OCI-LY1 (cell line): ENCODE measurements at regions not wholly inside any gene's neighbourhood (a gene's known extent, or its start where the extent isn't known, plus 50 kb on each side); places are given as distances from the start of the nearest gene placed in this dataset.

Source experiments
- H2AFZ ChIP-seq: fragments of 200-600 bp; sonication (generic), shearing (Covaris generic); 2 replicates; pipeline ENCODE4 v1.6.0; 2014; ENCODE audit warnings: antibody characterized with exemption, mild to moderate bottlenecking, low read length
- H3F3A ChIP-seq: fragments of 200-600 bp; sonication (generic), shearing (Covaris generic); 2 replicates; pipeline ENCODE4 v1.6.0; 2014; ENCODE audit warnings: mild to moderate bottlenecking, antibody characterized with exemption, low read length, moderate library complexity; ENCODE audit not compliant: insufficient read depth
- H3K27ac ChIP-seq: fragments of 200-600 bp; sonication (generic); 2 replicates; pipeline ENCODE4 v1.5.1; 2014; ENCODE audit warnings: low read length, mixed run types, mild to moderate bottlenecking, low read depth; ENCODE audit not compliant: poor library complexity, severe bottlenecking
- H3K27me3 ChIP-seq: fragments of 200-600 bp; sonication (generic); 2 replicates; pipeline ENCODE4 v1.6.0; 2014; ENCODE audit warnings: antibody characterized with exemption, mild to moderate bottlenecking, low read length, moderate library complexity; ENCODE audit not compliant: insufficient read depth
- H3K36me3 ChIP-seq: fragments of 200-600 bp; sonication (generic); 2 replicates; pipeline ENCODE4 v1.6.1; 2014; ENCODE audit warnings: mild to moderate bottlenecking, antibody characterized with exemption, low read length, moderate library complexity, mixed read lengths; ENCODE audit not compliant: insufficient read depth
- H3K4me1 ChIP-seq: fragments of 200-600 bp; sonication (generic); 2 replicates; pipeline ENCODE4 v1.5.1; 2014; ENCODE audit warnings: mild to moderate bottlenecking, low read length, moderate library complexity; ENCODE audit not compliant: insufficient read depth, severe bottlenecking
- H3K4me2 ChIP-seq: fragments of 200-600 bp; sonication (generic), shearing (Covaris generic); 2 replicates; pipeline ENCODE4 v1.6.1; 2014; ENCODE audit warnings: low read length
- H3K4me3 ChIP-seq: fragments of 200-600 bp; sonication (generic); 2 replicates; pipeline ENCODE4 v1.5.1; 2014; ENCODE audit warnings: low read length, low read depth, mild to moderate bottlenecking, mixed read lengths; ENCODE audit not compliant: poor library complexity, severe bottlenecking
- H3K79me2 ChIP-seq: fragments of 200-600 bp; shearing (Covaris generic); 2 replicates; pipeline ENCODE4 v1.6.1; 2016; ENCODE audit warnings: mixed run types, low read length, mixed read lengths; ENCODE audit not compliant: insufficient read depth
- H3K9ac ChIP-seq: fragments of 200-600 bp; sonication (generic), shearing (Covaris generic); 2 replicates; pipeline ENCODE4 v1.6.1; 2014; ENCODE audit warnings: mild to moderate bottlenecking, low read length, mixed read lengths
- H3K9me2 ChIP-seq: fragments of 200-600 bp; sonication (generic), shearing (Covaris generic); 2 replicates; pipeline ENCODE4 v1.6.1; 2014; ENCODE audit warnings: low read depth, mild to moderate bottlenecking, low read length, mixed read lengths
- H3K9me3 ChIP-seq: fragments of 200-600 bp; shearing (Covaris generic); 2 replicates; pipeline ENCODE4 v1.6.1; 2014; ENCODE audit warnings: low read length, mixed read lengths
- H4K20me1 ChIP-seq: fragments of 200-600 bp; sonication (generic), shearing (Covaris generic); 2 replicates; pipeline ENCODE4 v1.6.0; 2016; ENCODE audit warnings: mild to moderate bottlenecking, low read length; ENCODE audit not compliant: insufficient read depth
- CTCF ChIP-seq: fragments of 200-600 bp; sonication (generic), shearing (Covaris generic); IDR thresholded peaks from 2 replicates; pipeline ENCODE4 v1.5.1; 2017; ENCODE audit warnings: mild to moderate bottlenecking, antibody characterized with exemption, low read length, moderate library complexity, mixed read lengths
- EZH2 ChIP-seq: fragments of 200-600 bp; sonication (generic), shearing (Covaris generic); IDR thresholded peaks from 2 replicates; pipeline ENCODE4 v1.8.0; 2017; ENCODE audit warnings: borderline replicate concordance, mixed run types, mild to moderate bottlenecking, antibody characterized with exemption, low read length, moderate library complexity, mixed read lengths

- H3K27me3 ChIP-seq: no peaks in the 10 kb centered on the region
- H3K4me1 ChIP-seq: no peaks in the 10 kb centered on the region
- no peaks in the 10 kb centered on the region for H3K36me3 ChIP-seq
- no peak for TF ChIP-seq CTCF
- no peak for TF ChIP-seq EZH2
- no peaks in the 10 kb centered on the region for H4K20me1 ChIP-seq
- H3K9ac ChIP-seq: no peak overlapping the region
- no peak overlapping the region for H2AFZ ChIP-seq
- H3K4me3 ChIP-seq: no peak overlapping the region
- H3K9me3 ChIP-seq: no peaks in the 10 kb centered on the region
- no peak overlapping the region for H3K4me2 ChIP-seq
- H3K9me2 ChIP-seq: no peaks in the 10 kb centered on the region
- no peaks in the 10 kb centered on the region for H3K79me2 ChIP-seq
- H3K27ac ChIP-seq: no peak overlapping the region
- H3F3A ChIP-seq: no peaks in the 10 kb centered on the region
Measured at GRCh38 chr16:65600629-65601028, 478.8 kb upstream of the CDH11 start.

- TF ChIP-seq CTCF (no peak), EZH2 (no peak)
- H3K79me2 ChIP-seq: no peaks in the 10 kb centered on the region
- no peak overlapping the region for H3K27ac ChIP-seq
- H3K4me3 ChIP-seq: no peak overlapping the region
- no peaks in the 10 kb centered on the region for H3K36me3 ChIP-seq
- no peaks in the 10 kb centered on the region for H3K27me3 ChIP-seq
- no peak overlapping the region for H3K9ac ChIP-seq
- no peak overlapping the region for H3K4me2 ChIP-seq
- H2AFZ ChIP-seq: no peak overlapping the region
- no peaks in the 10 kb centered on the region for H3K4me1 ChIP-seq
- no peaks in the 10 kb centered on the region for H3K9me2 ChIP-seq
- H3F3A ChIP-seq: no peaks in the 10 kb centered on the region
- H3K9me3 ChIP-seq: no peaks in the 10 kb centered on the region
- H4K20me1 ChIP-seq: no peaks in the 10 kb centered on the region
Measured at GRCh38 chr16:65600046-65600445, 478.2 kb upstream of the CDH11 start.

GRCh38 chr16:65598621-65599020, 476.8 kb upstream of the CDH11 start:
- no peaks in the 10 kb centered on the region for H3K4me1 ChIP-seq
- no peaks in the 10 kb centered on the region for H3K27me3 ChIP-seq
- TF ChIP-seq EZH2: no peak
- no peak for TF ChIP-seq CTCF
- H3K9me2 ChIP-seq: no peaks in the 10 kb centered on the region
- H3K27ac ChIP-seq: no peak overlapping the region
- H3K9me3 ChIP-seq: no peaks in the 10 kb centered on the region
- H4K20me1 ChIP-seq: no peaks in the 10 kb centered on the region
- H3F3A ChIP-seq: no peaks in the 10 kb centered on the region
- H3K4me2 ChIP-seq: no peak overlapping the region
- no peak overlapping the region for H2AFZ ChIP-seq
- H3K36me3 ChIP-seq: no peaks in the 10 kb centered on the region
- no peak overlapping the region for H3K9ac ChIP-seq
- H3K4me3 ChIP-seq: no peak overlapping the region
- no peaks in the 10 kb centered on the region for H3K79me2 ChIP-seq
